Neutrophil (primary cell): ENCODE measurements at regions not wholly inside any gene's neighbourhood (a gene's known extent, or its start where the extent isn't known, plus 50 kb on each side); places are given as distances from the start of the nearest gene placed in this dataset.

ENCODE experiments used
- H3K27ac ChIP-seq: fragments of 200-600 bp; sonication (generic); 2 replicates; pipeline ENCODE4 v1.5.1; 2016; ENCODE audit warnings: mild to moderate bottlenecking, moderate library complexity
- H3K27me3 ChIP-seq: fragments of 200-600 bp; sonication (generic); 2 replicates; pipeline ENCODE4 v1.6.0; 2016; ENCODE audit warnings: mild to moderate bottlenecking
- H3K36me3 ChIP-seq: fragments of 200-600 bp; sonication (generic); 2 replicates; pipeline ENCODE4 v1.5.1; 2017
- H3K4me1 ChIP-seq, 2 experiments: fragments of 200-600 bp in 1 of 2; sonication (generic) in 1 of 2; 1 replicate in 1 of 2; 2 replicates in 1 of 2; pipeline versions ENCODE4 v1.5.1 to v1.6.1; 2013 to 2016; ENCODE audit warnings: low read depth in 1 of 2, low read length in 1 of 2, mild to moderate bottlenecking in 1 of 2, moderate library complexity in 1 of 2; ENCODE audit not compliant: control insufficient read depth in 1 of 2, insufficient read depth in 1 of 2
- H3K4me3 ChIP-seq, 2 experiments: fragments of 200-600 bp in 1 of 2; sonication (generic) in 1 of 2; 1 replicate in 1 of 2; 2 replicates in 1 of 2; pipeline ENCODE4 v1.5.1; 2013 to 2016; ENCODE audit warnings: low read depth in 1 of 2, low read length in 1 of 2, mild to moderate bottlenecking in 1 of 2, moderate library complexity in 1 of 2
- H3K9me3 ChIP-seq: fragments of 200-600 bp; sonication (generic); 2 replicates; pipeline ENCODE4 v1.5.1; 2016
- TF ChIP-seq, protein P1 (sequence below): fragments of 200-600 bp; sonication (generic); IDR thresholded peaks from 2 replicates; pipeline ENCODE4 v1.5.1; 2016; ENCODE audit warnings: antibody characterized with exemption

DNA sequence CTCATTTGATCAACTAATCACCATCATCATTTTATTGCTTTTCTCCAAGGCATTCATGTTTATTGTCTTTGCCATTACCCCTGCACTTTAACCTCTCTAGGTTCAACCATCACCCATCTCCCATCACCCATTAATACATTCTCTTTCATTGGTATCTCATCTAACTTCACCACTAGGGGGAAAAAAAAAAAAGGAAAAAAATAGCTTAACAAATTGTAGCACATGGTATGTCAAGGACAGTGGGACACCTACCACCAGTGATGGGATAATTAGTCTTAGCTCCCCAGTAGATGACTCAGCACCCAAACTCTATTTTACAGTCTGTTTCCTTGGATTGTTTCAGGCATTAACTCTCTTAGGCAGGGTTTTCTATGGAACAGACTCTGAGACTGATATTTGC, 1770.2 kb upstream of the MIR17HG start:
- H3K27ac ChIP-seq, result no peak overlapping the region

DNA sequence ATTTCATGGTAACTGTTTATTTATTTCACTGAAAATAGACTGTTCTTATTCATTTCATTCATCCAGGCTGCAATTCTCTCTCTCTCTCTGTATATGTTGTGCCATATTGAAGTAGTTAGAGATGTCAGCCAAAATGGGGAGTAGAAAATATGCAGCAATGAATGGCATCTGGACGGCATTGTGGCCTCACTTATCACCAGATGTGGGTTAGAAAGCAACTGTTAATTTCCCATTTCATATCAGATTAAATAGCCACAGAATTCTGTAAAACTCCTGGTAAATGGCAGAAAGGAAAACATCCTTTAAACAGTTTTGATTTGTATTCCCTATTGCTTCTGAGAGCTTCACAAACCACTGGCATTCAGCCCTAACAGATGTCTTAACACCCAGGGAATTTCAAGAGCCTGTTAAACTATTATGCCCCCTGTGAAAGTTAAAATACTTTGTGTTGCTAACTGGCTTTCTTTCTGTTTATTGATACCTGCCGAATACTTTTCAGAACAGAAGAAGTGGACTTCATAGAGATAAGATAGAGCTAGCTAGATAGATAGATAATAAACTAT, 1763.3 kb upstream of the MIR17HG start:
- H3K9me3 ChIP-seq, result peaks cover 2% of the 10 kb centered on the region
- no peak overlapping the region for H3K27ac ChIP-seq
- H3K4me3 ChIP-seq, result no peak overlapping the region
- no peaks in the 10 kb centered on the region for H3K36me3 ChIP-seq
- no peaks in the 10 kb centered on the region for H3K27me3 ChIP-seq
- no peaks in the 10 kb centered on the region for H3K4me1 ChIP-seq
- TF ChIP-seq, protein P1, sequence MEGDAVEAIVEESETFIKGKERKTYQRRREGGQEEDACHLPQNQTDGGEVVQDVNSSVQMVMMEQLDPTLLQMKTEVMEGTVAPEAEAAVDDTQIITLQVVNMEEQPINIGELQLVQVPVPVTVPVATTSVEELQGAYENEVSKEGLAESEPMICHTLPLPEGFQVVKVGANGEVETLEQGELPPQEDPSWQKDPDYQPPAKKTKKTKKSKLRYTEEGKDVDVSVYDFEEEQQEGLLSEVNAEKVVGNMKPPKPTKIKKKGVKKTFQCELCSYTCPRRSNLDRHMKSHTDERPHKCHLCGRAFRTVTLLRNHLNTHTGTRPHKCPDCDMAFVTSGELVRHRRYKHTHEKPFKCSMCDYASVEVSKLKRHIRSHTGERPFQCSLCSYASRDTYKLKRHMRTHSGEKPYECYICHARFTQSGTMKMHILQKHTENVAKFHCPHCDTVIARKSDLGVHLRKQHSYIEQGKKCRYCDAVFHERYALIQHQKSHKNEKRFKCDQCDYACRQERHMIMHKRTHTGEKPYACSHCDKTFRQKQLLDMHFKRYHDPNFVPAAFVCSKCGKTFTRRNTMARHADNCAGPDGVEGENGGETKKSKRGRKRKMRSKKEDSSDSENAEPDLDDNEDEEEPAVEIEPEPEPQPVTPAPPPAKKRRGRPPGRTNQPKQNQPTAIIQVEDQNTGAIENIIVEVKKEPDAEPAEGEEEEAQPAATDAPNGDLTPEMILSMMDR, result no peak

More for the DNA sequence above, 1770.2 kb upstream of the MIR17HG start:
- Histone ChIP-seq H3K27me3 (no peaks in the 10 kb centered on the region), H3K4me1 (no peaks in the 10 kb centered on the region), H3K36me3 (no peaks in the 10 kb centered on the region), H3K4me3 (no peak overlapping the region), H3K9me3 (peaks cover 4% of the 10 kb centered on the region)
- TF ChIP-seq, protein P1, result no peak

DNA sequence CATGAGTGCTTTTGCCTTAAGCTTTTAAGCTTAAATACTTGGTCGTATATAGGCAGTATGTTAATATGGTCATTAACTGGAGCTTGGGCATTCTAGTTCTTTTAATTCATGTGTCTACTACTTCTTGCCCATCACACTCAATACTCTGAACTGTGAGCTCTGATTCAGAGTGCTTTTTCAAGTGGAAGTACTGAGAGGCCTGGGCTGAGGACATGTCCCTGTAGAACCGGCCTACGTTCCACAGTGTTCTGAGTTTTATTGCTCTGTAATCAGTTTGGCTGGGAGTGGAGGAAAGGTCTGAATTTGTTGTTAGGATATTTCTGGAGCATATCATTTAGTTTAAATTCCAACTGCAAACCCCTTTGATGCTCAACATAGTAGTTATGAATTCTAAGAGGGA, 1744.8 kb upstream of the MIR17HG start:
- TF ChIP-seq, protein P1, result no peak

DNA sequence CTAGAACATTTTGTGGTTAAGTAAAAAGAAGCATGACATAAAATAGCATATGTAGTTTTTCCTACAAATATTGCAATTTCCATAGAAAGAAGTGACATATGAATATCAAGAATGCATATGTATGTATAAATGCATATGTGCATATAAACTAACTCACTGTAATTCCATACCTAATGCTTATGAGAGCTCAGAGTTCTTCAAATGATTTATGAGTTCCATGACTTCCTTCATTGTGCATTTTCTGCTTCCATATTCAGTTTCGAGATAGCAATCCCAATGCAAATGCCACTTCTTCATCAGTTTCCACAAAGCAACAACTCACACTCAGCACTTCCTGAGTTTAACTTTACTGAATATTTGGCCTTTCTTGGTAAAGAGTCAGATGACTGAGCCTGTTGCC, 1744.3 kb upstream of the MIR17HG start:
- no peak overlapping the region for H3K27ac ChIP-seq
- no peaks in the 10 kb centered on the region for H3K4me1 ChIP-seq
- H3K27me3 ChIP-seq, result no peaks in the 10 kb centered on the region
- no peaks in the 10 kb centered on the region for H3K9me3 ChIP-seq
- no peak overlapping the region for H3K4me3 ChIP-seq
- TF ChIP-seq, protein P1, result no peak
- no peaks in the 10 kb centered on the region for H3K36me3 ChIP-seq

More for the DNA sequence above, 1744.8 kb upstream of the MIR17HG start:
- no peaks in the 10 kb centered on the region for H3K36me3 ChIP-seq
- H3K4me3 ChIP-seq, result no peak overlapping the region
- no peaks in the 10 kb centered on the region for H3K4me1 ChIP-seq
- no peak overlapping the region for H3K27ac ChIP-seq
- no peaks in the 10 kb centered on the region for H3K27me3 ChIP-seq
- H3K9me3 ChIP-seq, result no peaks in the 10 kb centered on the region

DNA sequence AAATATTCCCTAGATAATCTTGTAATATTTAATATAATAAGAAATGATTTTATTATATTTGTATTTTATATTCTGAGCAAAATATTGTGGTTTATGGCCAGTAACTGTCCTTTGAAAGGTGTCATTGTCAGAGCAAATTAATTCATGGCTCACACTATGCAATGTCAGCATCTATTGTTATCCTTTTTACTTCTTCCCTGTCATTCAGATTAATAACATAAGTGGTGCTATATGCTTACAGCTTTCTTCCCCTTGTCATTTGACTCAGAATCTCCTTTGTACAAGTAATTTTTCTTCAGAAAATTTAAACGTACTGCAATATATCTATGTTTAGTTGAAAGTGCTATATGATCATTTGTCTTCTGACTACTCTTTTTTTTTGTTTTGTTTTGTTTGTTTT, 1738.2 kb upstream of the MIR17HG start:
- H3K27ac ChIP-seq, result no peak overlapping the region
- no peak overlapping the region for H3K4me3 ChIP-seq
- no peaks in the 10 kb centered on the region for H3K27me3 ChIP-seq
- TF ChIP-seq, protein P1, result no peak
- no peaks in the 10 kb centered on the region for H3K36me3 ChIP-seq
- no peaks in the 10 kb centered on the region for H3K9me3 ChIP-seq
- H3K4me1 ChIP-seq, result no peaks in the 10 kb centered on the region

DNA sequence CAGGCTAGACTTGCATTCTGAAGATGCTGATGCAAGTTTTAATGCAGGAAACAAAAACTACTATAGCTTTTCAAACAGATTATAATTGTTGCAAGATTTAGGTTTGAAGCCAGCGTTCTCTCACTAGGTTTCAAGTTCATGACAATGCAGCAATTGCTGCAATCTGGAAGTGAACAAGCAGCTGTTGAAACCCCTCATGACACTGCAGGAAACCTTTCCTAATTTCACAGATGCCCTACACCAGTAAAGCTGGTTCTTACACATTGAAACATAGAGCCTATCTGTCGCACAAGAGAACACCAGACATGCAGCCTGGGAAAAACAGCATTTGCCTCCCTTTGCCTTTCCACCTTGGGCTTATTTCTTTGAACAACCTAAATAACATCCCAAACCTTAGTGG, 1737.2 kb upstream of the MIR17HG start:
- Histone ChIP-seq H3K27ac (no peak overlapping the region), H3K27me3 (no peaks in the 10 kb centered on the region), H3K4me1 (no peaks in the 10 kb centered on the region), H3K4me3 (no peak overlapping the region), H3K9me3 (no peaks in the 10 kb centered on the region), H3K36me3 (no peaks in the 10 kb centered on the region)
- TF ChIP-seq, protein P1, result no peak
